RWPE2 (cell line): ENCODE measurements at regions not wholly inside any gene's neighbourhood (a gene's known extent, or its start where the extent isn't known, plus 50 kb on each side); places are given as distances from the start of the nearest gene placed in this dataset.

Experiments used
- ATAC-seq: fragments of 200-7000 bp; cut with Tn5 transposase; 3 replicates; pipeline ENCODE4 v1.9.1; 2021; ENCODE audit warnings: low read depth
- DNase-seq: peaks from one replicate; pipeline ENCODE4 v3.0.0-alpha.2; 2020; ENCODE audit warnings: low spot score
- H3K27ac ChIP-seq: fragments of 450-650 bp; 2 replicates; pipeline ENCODE4 v1.5.1; 2017; ENCODE audit warnings: mild to moderate bottlenecking; ENCODE audit not compliant: poor library complexity, severe bottlenecking
- H3K27me3 ChIP-seq: fragments of 250-450 bp; sonication (Bioruptor Pico); 2 replicates; pipeline ENCODE4 v1.5.1; 2021; ENCODE audit warnings: mild to moderate bottlenecking, moderate library complexity; ENCODE audit not compliant: insufficient read depth, poor library complexity, severe bottlenecking
- H3K36me3 ChIP-seq: fragments of 250-450 bp; sonication (Bioruptor Pico); 2 replicates; pipeline ENCODE4 v1.5.1; 2020; ENCODE audit warnings: low read depth, mild to moderate bottlenecking, moderate library complexity
- H3K4me1 ChIP-seq: fragments of 250-450 bp; sonication (Bioruptor Pico); 2 replicates; pipeline ENCODE4 v1.5.1; 2021; ENCODE audit warnings: mild to moderate bottlenecking, moderate library complexity; ENCODE audit not compliant: insufficient read depth, poor library complexity, severe bottlenecking
- H3K4me3 ChIP-seq: fragments of 250-450 bp; sonication (Bioruptor Pico); 2 replicates; pipeline ENCODE4 v1.5.1; 2021; ENCODE audit warnings: mild to moderate bottlenecking, moderate library complexity; ENCODE audit not compliant: severe bottlenecking
- H3K9me3 ChIP-seq: fragments of 250-450 bp; sonication (Bioruptor Pico); 2 replicates; pipeline ENCODE4 v1.5.1; 2021; ENCODE audit warnings: mild to moderate bottlenecking, moderate library complexity; ENCODE audit not compliant: severe bottlenecking
- TF ChIP-seq, protein P1 (sequence below): fragments of 450-650 bp; IDR thresholded peaks from one replicate; pipeline ENCODE4 v1.5.1; 2017; ENCODE audit warnings: mild to moderate bottlenecking, moderate library complexity; ENCODE audit not compliant: poor library complexity, severe bottlenecking

DNA sequence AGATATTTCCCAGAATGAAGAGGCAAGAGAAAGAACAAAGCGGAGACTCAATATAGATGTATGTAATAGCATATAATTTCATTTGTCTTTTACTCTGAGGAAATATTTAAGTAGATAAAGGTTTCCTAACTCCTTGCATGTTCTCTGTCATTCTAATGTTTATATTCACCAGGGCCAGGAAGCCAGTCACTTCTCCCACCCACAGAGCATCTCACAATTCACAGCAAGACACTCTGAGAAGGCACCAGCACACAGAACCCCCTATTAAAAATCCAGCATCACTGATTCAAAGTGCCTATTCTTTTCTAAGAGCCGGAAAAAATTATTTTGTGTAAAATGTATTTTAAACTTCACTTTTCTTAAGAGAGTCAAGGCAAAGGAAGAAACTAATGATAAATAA lies 927.1 kb downstream of the C4orf33 start:
- Histone ChIP-seq H3K4me1 (no peaks in the 10 kb centered on the region), H3K36me3 (no peaks in the 10 kb centered on the region), H3K9me3 (no peaks in the 10 kb centered on the region), H3K4me3 (no peak overlapping the region), H3K27me3 (peaks cover 3% of the 10 kb centered on the region), H3K27ac (no peak overlapping the region)
- TF ChIP-seq, protein P1, sequence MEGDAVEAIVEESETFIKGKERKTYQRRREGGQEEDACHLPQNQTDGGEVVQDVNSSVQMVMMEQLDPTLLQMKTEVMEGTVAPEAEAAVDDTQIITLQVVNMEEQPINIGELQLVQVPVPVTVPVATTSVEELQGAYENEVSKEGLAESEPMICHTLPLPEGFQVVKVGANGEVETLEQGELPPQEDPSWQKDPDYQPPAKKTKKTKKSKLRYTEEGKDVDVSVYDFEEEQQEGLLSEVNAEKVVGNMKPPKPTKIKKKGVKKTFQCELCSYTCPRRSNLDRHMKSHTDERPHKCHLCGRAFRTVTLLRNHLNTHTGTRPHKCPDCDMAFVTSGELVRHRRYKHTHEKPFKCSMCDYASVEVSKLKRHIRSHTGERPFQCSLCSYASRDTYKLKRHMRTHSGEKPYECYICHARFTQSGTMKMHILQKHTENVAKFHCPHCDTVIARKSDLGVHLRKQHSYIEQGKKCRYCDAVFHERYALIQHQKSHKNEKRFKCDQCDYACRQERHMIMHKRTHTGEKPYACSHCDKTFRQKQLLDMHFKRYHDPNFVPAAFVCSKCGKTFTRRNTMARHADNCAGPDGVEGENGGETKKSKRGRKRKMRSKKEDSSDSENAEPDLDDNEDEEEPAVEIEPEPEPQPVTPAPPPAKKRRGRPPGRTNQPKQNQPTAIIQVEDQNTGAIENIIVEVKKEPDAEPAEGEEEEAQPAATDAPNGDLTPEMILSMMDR = no peak
- no peak for ATAC-seq
- no peak for DNase-seq

DNA sequence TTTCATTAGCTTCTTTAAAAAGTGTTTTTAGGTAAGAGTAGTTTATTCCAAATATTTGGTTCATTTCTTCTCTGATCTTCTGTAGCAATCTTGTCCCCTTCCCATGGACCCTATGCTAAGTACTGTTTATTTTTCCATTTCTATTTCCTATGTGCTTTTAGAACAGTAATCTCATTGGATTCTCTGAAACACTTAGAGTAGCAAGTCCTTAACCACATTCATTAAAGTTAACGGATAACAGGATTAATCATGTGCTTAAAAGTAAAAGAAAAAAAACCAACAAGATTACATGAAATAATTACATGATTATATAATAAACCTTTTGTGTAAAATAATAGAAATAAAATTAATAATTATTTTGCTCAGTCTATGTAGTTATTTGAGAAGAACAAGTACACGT lies 929.7 kb downstream of the C4orf33 start:
- Histone ChIP-seq H3K36me3 (no peaks in the 10 kb centered on the region), H3K4me3 (no peak overlapping the region), H3K9me3 (no peaks in the 10 kb centered on the region), H3K4me1 (no peaks in the 10 kb centered on the region), H3K27me3 (peaks cover 6% of the 10 kb centered on the region), H3K27ac (no peak overlapping the region)
- ATAC-seq = no peak
- no peak for DNase-seq
- TF ChIP-seq, protein P1 = no peak

DNA sequence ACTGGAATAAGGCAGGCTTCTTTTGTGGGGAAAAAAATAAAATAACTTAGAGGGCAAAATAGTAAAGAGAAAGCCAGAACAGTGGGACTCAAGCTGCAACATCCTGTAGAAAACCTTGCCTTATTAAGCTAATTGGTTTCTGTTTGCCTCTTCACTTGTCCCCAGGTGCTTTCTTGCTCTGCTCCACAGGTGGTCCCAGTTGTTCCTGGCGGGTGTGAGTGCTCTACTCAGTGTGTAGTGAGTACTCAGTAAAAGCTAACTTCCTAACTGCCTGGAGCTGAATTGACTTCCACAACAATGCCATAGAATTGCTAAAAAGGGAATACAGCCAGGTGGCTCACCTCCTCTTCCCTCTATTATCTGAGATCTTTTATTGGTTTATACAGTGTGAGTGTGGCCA lies 930.2 kb downstream of the C4orf33 start:
- Histone ChIP-seq H3K27me3 (peaks cover 6% of the 10 kb centered on the region), H3K4me1 (no peaks in the 10 kb centered on the region), H3K27ac (no peak overlapping the region), H3K9me3 (no peaks in the 10 kb centered on the region), H3K4me3 (no peak overlapping the region), H3K36me3 (no peaks in the 10 kb centered on the region)
- DNase-seq (no peak), ATAC-seq (no peak)
- TF ChIP-seq, protein P1 = no peak

DNA sequence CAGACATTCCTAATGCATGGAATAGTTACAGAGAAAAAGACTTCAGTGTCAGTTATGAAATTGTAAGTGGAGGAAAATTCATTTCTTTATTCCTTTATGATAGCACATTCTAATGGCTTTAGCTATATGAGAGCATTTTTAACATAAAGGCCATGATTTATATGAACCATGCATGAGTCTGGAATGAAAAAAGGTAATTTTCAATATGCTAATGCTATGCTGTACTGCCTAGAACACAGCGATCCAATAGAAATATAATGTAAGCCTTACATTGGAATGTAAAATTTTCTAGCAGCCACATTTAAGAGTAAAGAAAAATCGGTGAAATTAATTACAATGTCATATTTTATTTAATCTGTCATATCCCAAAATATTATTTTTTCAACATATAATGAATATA lies 932.0 kb downstream of the C4orf33 start:
- H3K36me3 ChIP-seq = no peaks in the 10 kb centered on the region
- ATAC-seq = no peak
- H3K4me1 ChIP-seq = no peaks in the 10 kb centered on the region
- H3K27ac ChIP-seq = no peak overlapping the region
- TF ChIP-seq, protein P1 = no peak
- no peak for DNase-seq
- no peaks in the 10 kb centered on the region for H3K9me3 ChIP-seq
- peaks cover 6% of the 10 kb centered on the region for H3K27me3 ChIP-seq
- no peak overlapping the region for H3K4me3 ChIP-seq

DNA sequence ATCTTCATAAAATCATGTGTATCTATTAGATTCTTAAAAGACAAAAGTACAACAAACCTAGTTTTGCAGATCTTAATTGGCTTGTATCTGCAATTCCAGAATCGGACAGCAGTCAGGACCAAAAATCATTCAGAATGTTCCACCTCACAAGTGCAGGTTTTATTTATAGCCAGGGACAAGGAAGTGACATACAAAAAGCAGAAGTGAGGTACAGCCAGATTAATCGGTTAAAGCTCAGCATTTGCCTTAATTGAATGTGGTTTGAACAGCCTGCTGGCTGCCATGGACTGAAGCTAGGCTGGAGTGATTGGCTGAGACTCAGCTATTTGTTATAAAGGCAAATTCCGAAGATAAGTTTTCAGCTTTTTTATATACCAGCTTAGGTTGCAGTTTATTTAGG lies 932.6 kb downstream of the C4orf33 start:
- DNase-seq (no peak), ATAC-seq (no peak)
- Histone ChIP-seq H3K4me3 (no peak overlapping the region), H3K4me1 (no peaks in the 10 kb centered on the region), H3K27me3 (peaks cover 6% of the 10 kb centered on the region), H3K27ac (no peak overlapping the region), H3K36me3 (no peaks in the 10 kb centered on the region), H3K9me3 (no peaks in the 10 kb centered on the region)
- TF ChIP-seq, protein P1 = no peak
